ENCODE measurements at regions not wholly inside any gene's neighbourhood (a gene's known extent, or its start where the extent isn't known, plus 50 kb on each side); places are given as distances from the start of the nearest gene placed in this dataset.

- no peak overlapping the region for H3K27ac ChIP-seq (ENCODE audit: low read length)
- H4K20me1 ChIP-seq (ENCODE audit: insufficient read depth, low read length) = no peaks in the 10 kb centered on the region
- no peaks in the 10 kb centered on the region for H3K36me3 ChIP-seq (ENCODE audit: insufficient read depth, low read length)
- H3K4me3 ChIP-seq (ENCODE audit: low read depth in 1 of 2, low read length in 2 of 2) = no peak overlapping the region
- no peak overlapping the region for H2AFZ ChIP-seq (ENCODE audit: low read depth, low read length)
- no peak for TF ChIP-seq CTCF (IDR thresholded peaks at IDR 0.05; ENCODE audit: borderline replicate concordance, extremely low read depth, low read length, poor library complexity, severe bottlenecking)
- DNase-seq (no peak), ATAC-seq (ENCODE audit: insufficient read depth, low read depth) (no peak)
- no peaks in the 10 kb centered on the region for H3K79me2 ChIP-seq (ENCODE audit: insufficient read depth, low read length)
- no peak overlapping the region for H3K9ac ChIP-seq (ENCODE audit: low read depth, low read length)
- no peaks in the 10 kb centered on the region for H3K4me1 ChIP-seq (ENCODE audit: insufficient read depth, low read length)
- H3K9me3 ChIP-seq (ENCODE audit: insufficient read depth, low read length, severe bottlenecking) = no peaks in the 10 kb centered on the region
- H3K27me3 ChIP-seq (ENCODE audit: insufficient read depth, low read length, poor library complexity) = no peaks in the 10 kb centered on the region
- H3K4me2 ChIP-seq (ENCODE audit: insufficient read depth, low read length) = no peak overlapping the region
Measured at GRCh38 chr3:153573481-153573880, 411.5 kb downstream of the RAP2B start.

GRCh38 chr3:153574445-153574844 lies 412.4 kb downstream of the RAP2B start:
- no peak for ATAC-seq (ENCODE audit: insufficient read depth, low read depth)
- no peak overlapping the region for H3K27ac ChIP-seq (ENCODE audit: low read length)
- H2AFZ ChIP-seq (ENCODE audit: low read depth, low read length) = no peak overlapping the region
- H4K20me1 ChIP-seq (ENCODE audit: insufficient read depth, low read length) = no peaks in the 10 kb centered on the region
- no peak for DNase-seq
- no peaks in the 10 kb centered on the region for H3K79me2 ChIP-seq (ENCODE audit: insufficient read depth, low read length)
- TF ChIP-seq EZH2 (IDR thresholded peaks at IDR 0.05; ENCODE audit: borderline replicate concordance, low read depth, low read length, severe bottlenecking) = no peak
- no peak for TF ChIP-seq CTCF (IDR thresholded peaks at IDR 0.05; ENCODE audit: borderline replicate concordance, extremely low read depth, low read length, poor library complexity, severe bottlenecking)
- H3K9me3 ChIP-seq (ENCODE audit: insufficient read depth, low read length, severe bottlenecking) = no peaks in the 10 kb centered on the region
- no peak overlapping the region for H3K9ac ChIP-seq (ENCODE audit: low read depth, low read length)
- H3K4me1 ChIP-seq (ENCODE audit: insufficient read depth, low read length) = no peaks in the 10 kb centered on the region
- H3K4me2 ChIP-seq (ENCODE audit: insufficient read depth, low read length) = no peak overlapping the region
- no peak overlapping the region for H3K4me3 ChIP-seq (ENCODE audit: low read depth in 1 of 2, low read length in 2 of 2)
- H3K27me3 ChIP-seq (ENCODE audit: insufficient read depth, low read length, poor library complexity) = no peaks in the 10 kb centered on the region
- no peaks in the 10 kb centered on the region for H3K36me3 ChIP-seq (ENCODE audit: insufficient read depth, low read length)

GRCh38 chr3:153577059-153577736 lies 415.2 kb downstream of the RAP2B start:
- Histone ChIP-seq H3K4me3 (ENCODE audit: low read depth in 1 of 2, low read length in 2 of 2) (no peak overlapping the region), H3K36me3 (ENCODE audit: insufficient read depth, low read length) (no peaks in the 10 kb centered on the region), H3K4me1 (ENCODE audit: insufficient read depth, low read length) (no peaks in the 10 kb centered on the region), H3K27me3 (ENCODE audit: insufficient read depth, low read length, poor library complexity) (no peaks in the 10 kb centered on the region), H3K9ac (ENCODE audit: low read depth, low read length) (no peak overlapping the region), H4K20me1 (ENCODE audit: insufficient read depth, low read length) (no peaks in the 10 kb centered on the region), H3K27ac (ENCODE audit: low read length) (no peak overlapping the region), H2AFZ (ENCODE audit: low read depth, low read length) (no peak overlapping the region), H3K9me3 (ENCODE audit: insufficient read depth, low read length, severe bottlenecking) (no peaks in the 10 kb centered on the region), H3K4me2 (ENCODE audit: insufficient read depth, low read length) (no peak overlapping the region), H3K79me2 (ENCODE audit: insufficient read depth, low read length) (no peaks in the 10 kb centered on the region)
- TF ChIP-seq EZH2 (IDR thresholded peaks at IDR 0.05; ENCODE audit: borderline replicate concordance, low read depth, low read length, severe bottlenecking) (no peak), CTCF (IDR thresholded peaks at IDR 0.05; ENCODE audit: borderline replicate concordance, extremely low read depth, low read length, poor library complexity, severe bottlenecking) (no peak)
- ATAC-seq (ENCODE audit: insufficient read depth, low read depth) = no peak
- no peak for DNase-seq

- no peak overlapping the region for H3K9ac ChIP-seq (ENCODE audit: low read depth, low read length)
- H3K36me3 ChIP-seq (ENCODE audit: insufficient read depth, low read length) = no peaks in the 10 kb centered on the region
- H3K4me2 ChIP-seq (ENCODE audit: insufficient read depth, low read length) = no peak overlapping the region
- no peaks in the 10 kb centered on the region for H3K27me3 ChIP-seq (ENCODE audit: insufficient read depth, low read length, poor library complexity)
- H3K27ac ChIP-seq (ENCODE audit: low read length) = no peak overlapping the region
- no peaks in the 10 kb centered on the region for H3K4me1 ChIP-seq (ENCODE audit: insufficient read depth, low read length)
- no peak overlapping the region for H3K4me3 ChIP-seq (ENCODE audit: low read depth in 1 of 2, low read length in 2 of 2)
- ATAC-seq (ENCODE audit: insufficient read depth, low read depth) (no peak), DNase-seq (no peak)
- no peaks in the 10 kb centered on the region for H3K79me2 ChIP-seq (ENCODE audit: insufficient read depth, low read length)
- TF ChIP-seq CTCF (IDR thresholded peaks at IDR 0.05; ENCODE audit: borderline replicate concordance, extremely low read depth, low read length, poor library complexity, severe bottlenecking) = no peak
- no peak for TF ChIP-seq EZH2 (IDR thresholded peaks at IDR 0.05; ENCODE audit: borderline replicate concordance, low read depth, low read length, severe bottlenecking)
- no peaks in the 10 kb centered on the region for H3K9me3 ChIP-seq (ENCODE audit: insufficient read depth, low read length, severe bottlenecking)
- H2AFZ ChIP-seq (ENCODE audit: low read depth, low read length) = no peak overlapping the region
- H4K20me1 ChIP-seq (ENCODE audit: insufficient read depth, low read length) = no peaks in the 10 kb centered on the region
Measured at GRCh38 chr3:153578046-153578445, 416.0 kb downstream of the RAP2B start.
